ENCODE measurements at regions not wholly inside any gene's neighbourhood (a gene's known extent, or its start where the extent isn't known, plus 50 kb on each side); places are given as distances from the start of the nearest gene placed in this dataset.

DNA sequence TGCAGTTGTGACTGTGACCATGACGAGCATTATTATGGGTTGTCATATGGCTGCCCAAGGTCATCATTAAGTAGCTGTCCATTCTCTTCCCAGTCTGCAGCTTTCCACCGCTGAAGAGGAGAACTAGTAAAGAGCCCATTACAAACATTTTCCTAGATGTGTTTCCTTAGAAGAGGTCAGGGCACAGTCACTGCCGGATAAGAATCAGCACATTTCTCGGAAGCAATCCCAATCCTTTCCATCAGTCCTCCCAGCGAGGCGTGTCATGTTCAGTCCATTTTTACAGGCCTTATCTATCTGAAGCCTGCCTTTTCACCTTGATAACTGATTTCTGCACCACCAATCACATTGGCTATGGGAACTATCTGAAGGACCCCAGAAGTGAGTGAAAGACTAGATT is 319.9 kb upstream of the SLC14A2 start:
- TF ChIP-seq CTCF (IDR thresholded peaks at IDR 0.05) (no peak), POLR2AphosphoS5 (IDR thresholded peaks at IDR 0.05) (no peak), POLR2A (IDR thresholded peaks at IDR 0.05) (no peak)
